Esophagus squamous epithelium (tissue), 4 donors: ENCODE measurements at regions not wholly inside any gene's neighbourhood (a gene's known extent, or its start where the extent isn't known, plus 50 kb on each side); places are given as distances from the start of the nearest gene placed in this dataset.

Source experiments
- CTCF ChIP-seq, 6 experiments: fragments of 450-650 bp in 4 of 6; fragments of 200-600 bp in 2 of 6; sonication (generic) in 2 of 6; IDR thresholded peaks; one replicate each; pipeline ENCODE4 v1.5.1; 2016 to 2019; ENCODE audit warnings: antibody characterized with exemption in 6 of 6, mild to moderate bottlenecking in 4 of 6, moderate library complexity in 4 of 6
- POLR2A ChIP-seq, 4 donors: fragments of 450-650 bp; IDR thresholded peaks; one replicate each; pipeline ENCODE4 v1.6.1; 2017; ENCODE audit warnings: antibody characterized with exemption in 4 of 4, mild to moderate bottlenecking in 4 of 4, moderate library complexity in 3 of 4

- TF ChIP-seq CTCF (IDR thresholded peaks at IDR 0.05), result no peak
- no peak for TF ChIP-seq POLR2A (IDR thresholded peaks at IDR 0.05)
These were observed 953.9 kb upstream of the HS3ST1 start for GRCh38 chr4:12382567-12382966.
